DMS 273 (cell line): ENCODE measurements at regions not wholly inside any gene's neighbourhood (a gene's known extent, or its start where the extent isn't known, plus 50 kb on each side); places are given as distances from the start of the nearest gene placed in this dataset.
A peak's percentile ranks its signal among the peaks of the same experiment; 100 is the strongest.
"Not testable (repeated sequence)": the region's sequence is repeated elsewhere in the genome, so short reads cannot be mapped to it uniquely, and the experiment has no call there.

Experiments used
- DNase-seq: peaks from one replicate; lab custom pipeline; 2025; ENCODE audit not compliant: unreplicated experiment; lab: John Stamatoyannopoulos, UW

DNA sequence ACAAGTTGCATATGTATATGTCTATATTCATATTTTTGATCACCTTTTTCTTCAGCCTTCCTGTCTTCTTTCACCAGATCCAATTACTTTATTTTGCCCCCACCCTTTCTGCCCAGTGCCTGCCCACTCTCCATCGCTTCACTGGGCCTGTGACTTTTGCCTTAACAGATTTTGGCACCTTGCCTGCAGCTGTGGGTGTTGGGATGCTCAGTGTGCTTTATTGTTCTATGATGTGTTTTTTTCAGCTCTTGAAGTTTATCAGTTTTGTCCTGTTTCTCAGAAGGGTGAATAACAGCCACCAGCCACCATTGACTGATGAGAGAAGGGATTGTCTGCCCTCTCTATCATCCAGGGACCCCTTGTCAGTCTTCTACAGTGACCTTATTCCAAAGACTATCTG, 77.2 kb upstream of the GALNT7 start:
- peak; percentile 6 for DNase-seq

DNA sequence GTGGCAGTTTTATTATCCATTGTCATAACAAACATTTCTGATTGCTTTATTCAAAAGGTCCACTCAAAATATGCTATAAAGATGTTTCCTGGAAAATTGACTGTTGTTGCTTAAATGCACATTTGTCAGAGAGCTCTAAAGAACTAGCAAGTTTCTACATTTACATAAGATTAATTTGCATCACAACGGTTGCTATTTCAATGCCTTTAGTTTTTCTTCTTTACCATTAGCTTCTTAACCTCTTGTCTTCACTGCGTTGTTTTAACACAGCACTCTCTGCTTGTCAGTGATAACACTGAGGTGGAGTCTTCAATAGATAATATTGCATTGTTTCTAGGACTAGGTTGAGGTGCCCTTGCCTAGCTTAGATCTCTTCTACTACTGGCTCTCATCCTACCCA, 76.7 kb upstream of the GALNT7 start:
- no peak for DNase-seq

DNA sequence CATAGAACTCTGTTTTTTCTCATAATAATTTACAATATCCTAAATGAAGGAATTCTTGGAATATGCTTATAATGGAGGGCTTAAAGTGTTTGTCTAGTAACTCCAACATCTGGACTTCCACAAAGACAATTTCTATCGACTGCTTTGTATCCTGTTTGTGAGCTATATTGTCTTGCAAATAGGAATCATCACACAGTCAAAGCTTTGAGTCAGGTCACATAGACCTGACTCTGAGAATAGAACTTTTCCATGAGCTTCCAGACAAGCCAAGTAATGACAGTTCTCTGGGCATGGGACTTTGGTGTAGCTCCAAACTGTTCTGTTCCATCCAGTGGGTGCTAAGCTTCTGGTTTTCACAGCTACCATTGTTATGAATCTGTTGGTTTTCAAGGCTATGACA, 75.2 kb upstream of the GALNT7 start:
- no peak for DNase-seq

DNA sequence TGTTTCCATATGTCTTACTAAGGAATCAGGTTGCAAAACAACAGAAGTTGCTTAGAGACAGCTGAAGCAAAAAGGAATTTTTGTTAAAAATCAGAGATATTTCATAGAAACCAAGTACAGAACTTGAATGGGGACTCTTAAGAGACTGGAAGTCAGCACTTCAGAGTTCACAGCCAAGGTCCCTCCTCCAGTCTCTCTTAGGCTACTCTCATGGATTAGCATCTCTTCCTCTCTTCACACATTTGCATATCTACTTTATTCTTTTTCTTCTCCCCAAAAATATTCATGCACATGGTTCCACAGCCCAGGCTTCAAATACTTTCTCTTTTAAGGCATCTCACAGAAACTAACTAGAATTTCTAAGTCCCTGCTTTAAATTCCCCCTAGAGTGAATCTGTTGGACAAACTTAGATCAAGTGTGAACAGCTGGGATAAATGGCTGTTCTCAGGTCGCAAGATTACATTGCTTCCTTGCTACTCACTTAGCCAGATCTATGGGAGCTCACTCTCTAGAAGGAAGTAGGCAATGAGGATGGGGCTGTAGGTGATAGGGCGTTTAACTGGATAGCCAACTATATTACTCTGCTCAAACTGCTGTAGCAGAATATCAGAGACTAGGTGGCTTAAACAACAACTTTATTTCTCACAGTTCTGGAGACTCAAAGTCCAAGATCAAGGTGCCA, 73.7 kb upstream of the GALNT7 start:
- DNase-seq, result no peak

DNA sequence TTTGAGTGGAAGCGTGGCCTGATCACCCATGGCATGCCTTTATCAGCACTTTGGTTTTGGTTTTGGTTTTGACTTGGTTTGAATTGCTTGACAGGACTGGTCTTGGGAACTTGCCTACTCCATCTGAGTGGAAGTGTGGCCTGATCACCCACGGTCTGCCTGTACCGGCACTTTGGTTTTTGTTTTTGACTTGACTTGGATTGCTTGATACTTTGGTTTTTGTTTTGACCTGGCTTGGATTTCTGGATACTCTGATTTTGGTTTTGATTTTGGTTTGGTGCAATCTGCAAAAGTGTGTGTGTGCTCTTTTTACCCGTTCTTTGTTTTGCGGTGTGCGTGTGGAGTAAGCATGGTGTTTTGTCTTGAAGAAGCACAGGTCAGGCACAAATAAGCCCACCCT, 69.2 kb upstream of the GALNT7 start:
- DNase-seq, result not testable (repeated sequence)

DNA sequence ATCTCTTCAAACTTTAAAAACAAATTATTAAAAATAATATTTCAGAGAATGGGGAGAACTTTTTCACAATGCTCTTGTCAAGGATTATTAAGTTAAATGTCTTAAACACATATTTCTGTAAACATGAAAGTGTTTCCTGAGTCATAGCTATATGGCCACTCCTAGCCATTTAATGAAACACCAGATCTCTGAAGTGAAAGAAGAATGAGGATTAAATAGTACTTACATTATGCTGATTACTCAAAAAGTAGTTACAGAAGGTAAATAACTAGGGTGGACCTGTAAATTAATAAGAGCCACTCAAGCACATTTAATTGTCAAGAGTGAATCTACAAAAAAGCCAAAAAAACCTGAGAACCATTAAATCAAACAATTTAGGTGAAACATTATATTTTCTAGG, 57.6 kb upstream of the GALNT7 start:
- no peak for DNase-seq

DNA sequence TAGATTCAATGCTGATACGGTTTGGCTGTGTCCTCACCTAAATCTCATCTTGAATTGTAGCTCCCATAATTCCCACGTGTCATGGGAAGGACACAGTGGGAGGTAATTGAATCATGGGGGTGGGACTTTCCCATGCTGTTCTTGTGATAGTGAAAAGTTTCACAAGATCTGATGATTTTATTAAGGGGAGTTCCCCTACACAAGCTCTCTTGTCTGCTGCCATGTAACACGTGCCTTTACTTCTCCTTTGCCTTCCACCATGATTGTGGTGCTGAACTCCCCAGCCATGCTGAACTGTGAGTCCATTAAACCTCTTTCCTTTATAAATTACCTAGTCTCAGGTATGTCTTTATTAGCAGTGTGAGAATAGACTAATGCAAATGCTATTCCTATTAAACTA, 51.2 kb upstream of the GALNT7 start:
- not testable (repeated sequence) for DNase-seq
